K562 (cell line): ENCODE measurements at regions not wholly inside any gene's neighbourhood (a gene's known extent, or its start where the extent isn't known, plus 50 kb on each side); places are given as distances from the start of the nearest gene placed in this dataset.

Experiments used
- CTCF ChIP-seq, 3 experiments: IDR thresholded peaks in 2 of 3; conservative IDR thresholded peaks in 1 of 3; 2 replicates each; pipeline ENCODE4 v1.5.1; 2011 to 2012; ENCODE audit warnings: low read length in 3 of 3, mild to moderate bottlenecking in 3 of 3, control low read depth in 2 of 3, improper control_type of control experiment in 1 of 3, inconsistent platforms in 1 of 3, low read depth in 1 of 3, mixed read lengths in 1 of 3, moderate library complexity in 1 of 3; ENCODE audit not compliant: insufficient read depth in 2 of 3
- MTF1 ChIP-seq: fragments of 250-450 bp; sonication (Bioruptor Pico); IDR thresholded peaks from 2 replicates; pipeline ENCODE4 v1.9.0; 2021; ENCODE audit warnings: moderate library complexity, mild to moderate bottlenecking, inconsistent platforms, borderline replicate concordance
- POLR2A ChIP-seq: fragments of 450-650 bp; conservative IDR thresholded peaks from 2 replicates; pipeline ENCODE4 v1.6.1; 2016
- POLR2AphosphoS5 ChIP-seq: IDR thresholded peaks from 2 replicates; pipeline ENCODE4 v1.6.1; 2011; ENCODE audit warnings: mild to moderate bottlenecking, low read depth, low read length, moderate library complexity; ENCODE audit not compliant: control insufficient read depth, insufficient read depth
- THRA ChIP-seq: fragments of 450-650 bp; IDR thresholded peaks from 2 replicates; pipeline ENCODE4 v1.6.1; 2017; ENCODE audit warnings: mild to moderate bottlenecking, moderate library complexity
- TSC22D4 ChIP-seq: fragments of 450-650 bp; IDR thresholded peaks from 2 replicates; pipeline ENCODE4 v1.6.1; 2016; ENCODE audit warnings: missing genetic modification characterization, missing biosample characterization, control low read depth
- ZFP30 ChIP-seq: fragments of 250-450 bp; sonication (Bioruptor Pico); IDR thresholded peaks from 2 replicates; pipeline ENCODE4 v1.8.0; 2022; ENCODE audit warnings: moderate library complexity, mild to moderate bottlenecking, inconsistent platforms, borderline replicate concordance

- TF ChIP-seq POLR2A, result no peak
- TF ChIP-seq POLR2AphosphoS5, result no peak
- no peak for TF ChIP-seq ZFP30 (CRISPR knock-in tag)
- TF ChIP-seq TSC22D4 (tag), result no peak
- TF ChIP-seq CTCF (IDR thresholded peaks at IDR 0.05 in 2 of 3, conservative IDR thresholded peaks at IDR 0.05 in 1 of 3; ENCODE audit: insufficient read depth in 2 of 3, low read depth in 1 of 3, low read length in 3 of 3), result no peak
- no peak for TF ChIP-seq MTF1
- TF ChIP-seq THRA, result no peak
These were observed 1409.3 kb upstream of the CDH2 start for GRCh38 chr18:29586210-29586609.
